NAMALWA (cell line): ENCODE measurements at regions not wholly inside any gene's neighbourhood (a gene's known extent, or its start where the extent isn't known, plus 50 kb on each side); places are given as distances from the start of the nearest gene placed in this dataset.

Experiments
- DNase-seq: peaks from one replicate; pipeline ENCODE4 v3.0.0-alpha.2; 2015; ENCODE audit warnings: low spot score

- no peak for DNase-seq
Observed at GRCh38 chr3:98994128-98994762, 92.8 kb upstream of the DCBLD2 start.

GRCh38 chr3:98991393-98991792, 89.9 kb upstream of the DCBLD2 start:
- no peak for DNase-seq

- no peak for DNase-seq
Observed at GRCh38 chr3:98990657-98991056, 89.2 kb upstream of the DCBLD2 start.

- no peak for DNase-seq
Observed at GRCh38 chr3:98986073-98986472, 84.6 kb upstream of the DCBLD2 start.

GRCh38 chr3:98985431-98985830, 83.9 kb upstream of the DCBLD2 start:
- no peak for DNase-seq

- DNase-seq, result no peak
Observed at GRCh38 chr3:98984024-98984423, 82.5 kb upstream of the DCBLD2 start.

GRCh38 chr3:98982351-98982750, 80.9 kb upstream of the DCBLD2 start:
- no peak for DNase-seq

GRCh38 chr3:98980915-98981596, 79.6 kb upstream of the DCBLD2 start:
- no peak for DNase-seq

GRCh38 chr3:98979296-98979695, 77.8 kb upstream of the DCBLD2 start:
- no peak for DNase-seq

GRCh38 chr3:98978068-98978811, 76.7 kb upstream of the DCBLD2 start:
- DNase-seq, result no peak

GRCh38 chr3:98977520-98977919, 76.0 kb upstream of the DCBLD2 start:
- no peak for DNase-seq

- DNase-seq, result no peak
Observed at GRCh38 chr3:98974442-98974841, 72.9 kb upstream of the DCBLD2 start.

- DNase-seq, result peak; percentile 32
Observed at GRCh38 chr3:98972720-98973119, 71.2 kb upstream of the DCBLD2 start.

GRCh38 chr3:98972155-98972554, 70.7 kb upstream of the DCBLD2 start:
- no peak for DNase-seq

- DNase-seq, result no peak
Observed at GRCh38 chr3:98971169-98971681, 69.7 kb upstream of the DCBLD2 start.

- DNase-seq, result no peak
Observed at GRCh38 chr3:98969295-98969694, 67.8 kb upstream of the DCBLD2 start.

GRCh38 chr3:98968824-98969223, 67.3 kb upstream of the DCBLD2 start:
- DNase-seq, result no peak

GRCh38 chr3:98968347-98968746, 66.9 kb upstream of the DCBLD2 start:
- no peak for DNase-seq

GRCh38 chr3:98967758-98968157, 66.3 kb upstream of the DCBLD2 start:
- no peak for DNase-seq

GRCh38 chr3:98966862-98967546, 65.5 kb upstream of the DCBLD2 start:
- DNase-seq, result no peak

GRCh38 chr3:98966434-98966833, 64.9 kb upstream of the DCBLD2 start:
- DNase-seq, result no peak

GRCh38 chr3:98964784-98965183, 63.3 kb upstream of the DCBLD2 start:
- no peak for DNase-seq
